GM12878 (cell line): ENCODE measurements at regions not wholly inside any gene's neighbourhood (a gene's known extent, or its start where the extent isn't known, plus 50 kb on each side); places are given as distances from the start of the nearest gene placed in this dataset.

Experiments
- ATAC-seq: fragments of 200-7000 bp; cut with Tn5 transposase; 3 replicates; pipeline ENCODE4 v1.9.1; 2020; ENCODE audit warnings: mild to moderate bottlenecking, moderate library complexity
- BruUV-seq: library from RNA; stranded (reverse); fragments of 400-500 nt; replicated peaks from 2 replicates; lab custom pipeline; 2021; lab: Mats Ljungman, UMichigan
- CTCF ChIA-PET: fragments of 300-600 bp; sonication (Branson Sonifier 250); formaldehyde crosslinking; extraction: SDS; loops from one replicate; lab custom pipeline; 2021; ENCODE audit warnings: inconsistent platforms; lab: Yijun Ruan, JAX
- POLR2A ChIA-PET: fragments of 350-600 bp; formaldehyde crosslinking; extraction: SDS; loops from one replicate; lab custom pipeline; 2021; ENCODE audit warnings: inconsistent platforms; lab: Charles Lee
- RAD21 ChIA-PET: fragments of 300-600 bp; sonication (Branson Sonifier 250); formaldehyde crosslinking; loops from one replicate; lab custom pipeline; 2023; ENCODE audit warnings: antibody characterized with exemption; ENCODE audit not compliant: unreplicated experiment; lab: Charles Lee
- SMC1A ChIA-PET: fragments of 300-600 bp; sonication (Branson Sonifier 250); formaldehyde crosslinking; loops from one replicate; lab custom pipeline; 2023; ENCODE audit not compliant: unreplicated experiment, uncharacterized antibody; lab: Charles Lee
- DNase-seq: peaks from one replicate; pipeline ENCODE4 v3.0.0-alpha.2; 2011; ENCODE audit warnings: low read depth, low spot score
- FAIRE-seq: peaks from 3 replicates; lab custom pipeline; 2011; peaks lifted over from hg19 to GRCh38; lab: Jason Lieb, UNC
- H2AFZ ChIP-seq: 2 replicates; pipeline ENCODE4 v1.6.0; 2011; ENCODE audit warnings: low read depth, low read length, control low read depth; ENCODE audit not compliant: control insufficient read depth
- H3K27ac ChIP-seq: 2 replicates; pipeline ENCODE4 v1.5.1; 2011; ENCODE audit warnings: control low read depth; ENCODE audit not compliant: control insufficient read depth, insufficient read depth
- H3K27me3 ChIP-seq, 2 experiments: replicated peaks in 1 of 2; 2 replicates each; pipeline versions ENCODE4 v1.6.0 to v1.6.1; 2011; ENCODE audit warnings: low read length in 1 of 2; ENCODE audit not compliant: control insufficient read depth in 2 of 2, insufficient read depth in 2 of 2
- H3K36me3 ChIP-seq, 2 experiments: 2 replicates each; pipeline ENCODE4 v1.5.1; 2011; ENCODE audit warnings: low read length in 1 of 2; ENCODE audit not compliant: control insufficient read depth in 2 of 2, insufficient read depth in 2 of 2
- H3K4me1 ChIP-seq: 2 replicates; pipeline ENCODE4 v1.6.1; 2011; ENCODE audit warnings: mild to moderate bottlenecking, low read length, moderate library complexity, mixed read lengths; ENCODE audit not compliant: control insufficient read depth, insufficient read depth
- H3K4me2 ChIP-seq: 2 replicates; pipeline ENCODE4 v1.6.0; 2011; ENCODE audit warnings: control low read depth; ENCODE audit not compliant: control insufficient read depth, insufficient read depth
- H3K4me3 ChIP-seq: fragments of 200-600 bp; sonication (generic); 2 replicates; pipeline ENCODE4 v1.5.1; 2016
- H3K79me2 ChIP-seq: 2 replicates; pipeline ENCODE4 v1.6.0; 2011; ENCODE audit warnings: low read length; ENCODE audit not compliant: control insufficient read depth, insufficient read depth
- H3K9ac ChIP-seq: 2 replicates; pipeline ENCODE4 v1.8.0; 2011; ENCODE audit warnings: low read length, control low read depth, mixed read lengths; ENCODE audit not compliant: control insufficient read depth, insufficient read depth
- H3K9me3 ChIP-seq: replicated peaks from 3 replicates; pipeline ENCODE4 v1.5.1; 2011; ENCODE audit warnings: mild to moderate bottlenecking, low read length; ENCODE audit not compliant: control insufficient read depth, insufficient read depth
- H4K20me1 ChIP-seq: 2 replicates; pipeline ENCODE4 v1.6.0; 2011; ENCODE audit not compliant: control insufficient read depth, insufficient read depth
- BCL11A ChIP-seq: IDR thresholded peaks from 2 replicates; pipeline ENCODE4 v1.6.1; 2011; ENCODE audit warnings: low read depth, low read length
- CBX3 ChIP-seq: fragments of 200-600 bp; sonication (generic); IDR thresholded peaks from 2 replicates; pipeline ENCODE4 v1.6.1; 2016; ENCODE audit warnings: low read depth, borderline replicate concordance
- FOS ChIP-seq: IDR thresholded peaks from 3 replicates; pipeline ENCODE4 v1.6.1; 2011; ENCODE audit warnings: borderline replicate concordance; ENCODE audit not compliant: insufficient read length; ENCODE audit errors: extremely low read depth
- GABPA ChIP-seq: IDR thresholded peaks from 2 replicates; pipeline ENCODE4 v1.6.1; 2014; ENCODE audit warnings: antibody characterized with exemption, low read depth, mild to moderate bottlenecking, inconsistent platforms
- MLLT1 ChIP-seq: fragments of 450-650 bp; IDR thresholded peaks from 2 replicates; pipeline ENCODE4 v1.6.1; 2016; ENCODE audit warnings: mild to moderate bottlenecking
- MTA2 ChIP-seq: fragments of 450-650 bp; IDR thresholded peaks from 2 replicates; pipeline ENCODE4 v1.6.1; 2016; ENCODE audit warnings: low read depth, mild to moderate bottlenecking, moderate library complexity
- MTA3 ChIP-seq: IDR thresholded peaks from 2 replicates; pipeline ENCODE4 v1.6.1; 2012; ENCODE audit warnings: low read length, inconsistent platforms, borderline replicate concordance
- MXI1 ChIP-seq: fragments of 150-350 bp; IDR thresholded peaks from 2 replicates; pipeline ENCODE4 v1.6.1; 2011; ENCODE audit warnings: low read depth, mild to moderate bottlenecking, inconsistent platforms, low read length, improper control_type of control experiment
- NFXL1 ChIP-seq: fragments of 450-650 bp; IDR thresholded peaks from 2 replicates; pipeline ENCODE4 v1.6.1; 2017; ENCODE audit warnings: antibody characterized with exemption, mild to moderate bottlenecking, borderline replicate concordance
- NR2F1 ChIP-seq: fragments of 450-650 bp; conservative IDR thresholded peaks from 2 replicates; pipeline ENCODE4 v1.6.1; 2017; ENCODE audit warnings: mild to moderate bottlenecking
- POU2F2 ChIP-seq: IDR thresholded peaks from 3 replicates; pipeline ENCODE4 v1.6.1; 2011; ENCODE audit warnings: low read depth, mild to moderate bottlenecking, low read length, borderline replicate concordance
- RUNX3 ChIP-seq: IDR thresholded peaks from 2 replicates; pipeline ENCODE4 v1.6.1; 2012; ENCODE audit warnings: low read length, inconsistent platforms
- SIN3A ChIP-seq: IDR thresholded peaks from 2 replicates; pipeline ENCODE4 v1.6.1; 2012; ENCODE audit warnings: low read depth, low read length, improper control_type of control experiment
- ZNF274 ChIP-seq: IDR thresholded peaks from one replicate; pipeline ENCODE4 v1.8.0; 2011; ENCODE audit not compliant: insufficient read length, insufficient read depth
- WGBS: methylation state at CpG from one replicate; pipeline ENCODE4 v1.1.6; 2016; ENCODE audit warnings: low lambda C conversion rate; ENCODE audit not compliant: insufficient replicate concordance, insufficient coverage; ENCODE audit errors: missing lambda C conversion rate; 5-methylcytosine and 5-hydroxymethylcytosine counted together
- in situ Hi-C: fragments of 300-500 bp; cut with MboI; formaldehyde crosslinking; loops from 9 replicates; pipeline ENCODE4 v1.14.3; 2018; ENCODE audit warnings: mixed read lengths
- intact Hi-C: fragments of 100-400 bp; cut with micrococcal nuclease; formaldehyde crosslinking; loops from one replicate; pipeline ENCODE4 v1.14.2; 2022; ENCODE audit not compliant: unreplicated experiment
- TF ChIP-seq, protein P1 (sequence below): IDR thresholded peaks from 2 replicates; pipeline ENCODE4 v1.6.1; 2011; ENCODE audit warnings: mild to moderate bottlenecking, low read depth, low read length, moderate library complexity; ENCODE audit not compliant: insufficient replicate concordance
- TF ChIP-seq, protein P2 (sequence below): IDR thresholded peaks from 2 replicates; pipeline ENCODE4 v1.6.1; 2012; ENCODE audit warnings: low read length, inconsistent platforms

DNA sequence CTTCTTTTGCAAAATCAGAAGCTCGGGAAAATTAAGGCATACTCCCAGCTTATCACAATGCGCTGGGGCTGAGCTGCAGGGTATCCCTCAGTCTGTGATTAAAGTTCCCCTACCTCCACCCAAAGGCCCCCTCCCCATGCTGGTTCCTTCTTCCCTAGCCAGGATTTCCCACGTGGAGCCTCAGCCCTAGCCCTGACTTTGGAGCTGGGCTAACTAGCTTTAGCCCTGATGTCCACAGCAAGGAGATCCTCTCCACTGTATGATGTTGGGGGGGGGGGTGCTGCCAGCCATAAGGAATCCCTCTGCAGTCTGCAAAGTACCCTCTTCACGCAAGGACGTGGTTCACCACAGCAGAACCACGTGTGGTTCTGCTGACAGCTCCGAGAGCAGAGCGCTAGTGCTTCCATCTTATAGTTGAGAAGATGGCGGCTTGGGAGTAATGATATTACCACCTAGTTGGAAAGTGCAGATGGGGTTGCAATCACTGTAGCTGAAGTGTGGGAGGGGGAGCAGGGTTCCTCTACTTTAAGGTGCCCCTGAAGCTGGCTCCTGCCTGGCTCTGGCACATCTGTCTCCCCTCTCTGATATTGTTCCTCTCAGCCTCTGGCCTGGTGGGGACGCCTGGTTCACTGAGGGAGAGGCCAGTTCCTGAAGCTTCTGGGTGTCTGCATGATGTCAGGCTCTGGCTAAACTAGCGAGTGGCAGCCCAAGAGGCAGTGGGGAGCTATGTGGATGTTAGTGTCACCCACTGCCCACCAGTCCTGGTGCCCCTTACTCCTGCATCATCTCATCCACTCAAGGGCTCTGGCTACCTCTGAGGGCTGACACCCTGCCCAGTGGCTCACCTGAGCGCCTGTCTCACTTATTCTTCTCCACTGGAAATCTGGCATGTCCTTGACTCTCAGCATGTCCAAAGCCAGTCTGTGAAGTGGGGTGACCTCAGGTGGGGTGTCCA lies 270.7 kb downstream of the RPS24 start:
- ATAC-seq (no peak), FAIRE-seq (no peak), DNase-seq (no peak)
- ChIA-PET RAD21 (interaction anchor here (0.6 kb wide), 1 partner anchor 38 kb away, joined by 3 read pairs; no protein-coding TSS in a partner anchor), POLR2A (interaction anchor here (0.6 kb wide), 1 partner anchor 322 kb away, joined by 3 read pairs; no protein-coding TSS in a partner anchor), SMC1A (no interaction called here), CTCF (interaction anchor here (0.7 to 1.6 kb wide), 5 partner anchors 9 to 257 kb away, joined by 3 to 8 read pairs (median 4); no protein-coding TSS in a partner anchor)
- Histone ChIP-seq H3K4me2 (no peak overlapping the region), H2AFZ (no peak overlapping the region), H3K9ac (no peak overlapping the region), H3K4me3 (no peak overlapping the region), H3K9me3 (no peaks in the 10 kb centered on the region), H4K20me1 (no peaks in the 10 kb centered on the region), H3K36me3 (no peaks in the 10 kb centered on the region), H3K4me1 (peaks cover 15% of the 10 kb centered on the region), H3K27ac (no peak overlapping the region), H3K79me2 (no peaks in the 10 kb centered on the region), H3K27me3 (peaks cover 0 to 5% of the 10 kb centered on the region in 2 experiments; a peak in 2 of 4 replicates)
- in situ Hi-C loops (no loop called here), intact Hi-C loops (loop anchor here (5.0 kb wide), 1 partner anchor 257 kb away; no protein-coding TSS in a partner anchor)
- BruUV-seq = no TSS peak
- 45% methylated on average over 12 of the region's 12 CpGs for WGBS
- no peak for TF ChIP-seq GABPA
- TF ChIP-seq MXI1 = no peak
- TF ChIP-seq FOS = no peak
- no peak for TF ChIP-seq POU2F2
- TF ChIP-seq, protein P1, sequence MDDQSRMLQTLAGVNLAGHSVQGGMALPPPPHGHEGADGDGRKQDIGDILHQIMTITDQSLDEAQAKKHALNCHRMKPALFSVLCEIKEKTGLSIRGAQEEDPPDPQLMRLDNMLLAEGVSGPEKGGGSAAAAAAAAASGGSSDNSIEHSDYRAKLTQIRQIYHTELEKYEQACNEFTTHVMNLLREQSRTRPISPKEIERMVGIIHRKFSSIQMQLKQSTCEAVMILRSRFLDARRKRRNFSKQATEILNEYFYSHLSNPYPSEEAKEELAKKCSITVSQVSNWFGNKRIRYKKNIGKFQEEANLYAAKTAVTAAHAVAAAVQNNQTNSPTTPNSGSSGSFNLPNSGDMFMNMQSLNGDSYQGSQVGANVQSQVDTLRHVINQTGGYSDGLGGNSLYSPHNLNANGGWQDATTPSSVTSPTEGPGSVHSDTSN = no peak
- TF ChIP-seq MTA2 = no peak
- TF ChIP-seq, protein P2, sequence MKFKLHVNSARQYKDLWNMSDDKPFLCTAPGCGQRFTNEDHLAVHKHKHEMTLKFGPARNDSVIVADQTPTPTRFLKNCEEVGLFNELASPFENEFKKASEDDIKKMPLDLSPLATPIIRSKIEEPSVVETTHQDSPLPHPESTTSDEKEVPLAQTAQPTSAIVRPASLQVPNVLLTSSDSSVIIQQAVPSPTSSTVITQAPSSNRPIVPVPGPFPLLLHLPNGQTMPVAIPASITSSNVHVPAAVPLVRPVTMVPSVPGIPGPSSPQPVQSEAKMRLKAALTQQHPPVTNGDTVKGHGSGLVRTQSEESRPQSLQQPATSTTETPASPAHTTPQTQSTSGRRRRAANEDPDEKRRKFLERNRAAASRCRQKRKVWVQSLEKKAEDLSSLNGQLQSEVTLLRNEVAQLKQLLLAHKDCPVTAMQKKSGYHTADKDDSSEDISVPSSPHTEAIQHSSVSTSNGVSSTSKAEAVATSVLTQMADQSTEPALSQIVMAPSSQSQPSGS = no peak
- TF ChIP-seq BCL11A = no peak
- TF ChIP-seq NR2F1 = no peak
- no peak for TF ChIP-seq MLLT1
- no peak for TF ChIP-seq NFXL1
- TF ChIP-seq MTA3 = no peak
- no peak for TF ChIP-seq CBX3
- no peak for TF ChIP-seq RUNX3
- no peak for TF ChIP-seq SIN3A
- no peak for TF ChIP-seq ZNF274
